SK-N-SH (cell line): ENCODE measurements at regions not wholly inside any gene's neighbourhood (a gene's known extent, or its start where the extent isn't known, plus 50 kb on each side); places are given as distances from the start of the nearest gene placed in this dataset.

ENCODE experiments used
- CTCF ChIP-seq: fragments of 200-600 bp; sonication (generic); IDR thresholded peaks from 2 replicates; pipeline ENCODE4 v1.6.1; 2017; ENCODE audit warnings: antibody characterized with exemption, mild to moderate bottlenecking, moderate library complexity
- EP300 ChIP-seq, 2 experiments: IDR thresholded peaks; 2 replicates each; pipeline versions ENCODE4 v1.4.0 to v1.6.1; 2012; ENCODE audit warnings: borderline replicate concordance in 1 of 2, low read depth in 1 of 2, low read length in 1 of 2
- EZH2phosphoT487 ChIP-seq: fragments of 200-600 bp; sonication (generic); IDR thresholded peaks from 2 replicates; pipeline ENCODE4 v1.6.1; 2017; ENCODE audit warnings: low read depth, mixed run types, mild to moderate bottlenecking, antibody characterized with exemption, moderate library complexity, borderline replicate concordance
- MEF2A ChIP-seq: IDR thresholded peaks from 2 replicates; pipeline ENCODE4 v1.4.0; 2012; ENCODE audit warnings: low read depth, borderline replicate concordance
- NRF1 ChIP-seq: IDR thresholded peaks from 2 replicates; pipeline ENCODE4 v1.6.1; 2012; ENCODE audit warnings: low read depth, mild to moderate bottlenecking, low read length
- POLR2AphosphoS5 ChIP-seq: IDR thresholded peaks from 2 replicates; pipeline ENCODE4 v1.6.1; 2012; ENCODE audit warnings: low read depth, low read length
- RAD21 ChIP-seq: IDR thresholded peaks from 2 replicates; pipeline ENCODE4 v1.6.1; 2012; ENCODE audit warnings: mild to moderate bottlenecking, low read length
- TCF12 ChIP-seq: IDR thresholded peaks from 2 replicates; pipeline ENCODE4 v1.4.0; 2012
- TF ChIP-seq, protein P1 (sequence below): fragments of 150-350 bp; IDR thresholded peaks from 2 replicates; pipeline ENCODE4 v1.6.1; 2017; ENCODE audit warnings: antibody characterized with exemption, low read length, low read depth, borderline replicate concordance
- TF ChIP-seq, protein P2 (sequence below): fragments of 150-350 bp; IDR thresholded peaks from 2 replicates; pipeline ENCODE4 v1.6.1; 2016; ENCODE audit warnings: mild to moderate bottlenecking, low read depth, low read length
- TF ChIP-seq, protein P3 (sequence below): IDR thresholded peaks from 2 replicates; pipeline ENCODE4 v1.6.1; 2012; ENCODE audit warnings: mild to moderate bottlenecking, low read depth, low read length, moderate library complexity

DNA sequence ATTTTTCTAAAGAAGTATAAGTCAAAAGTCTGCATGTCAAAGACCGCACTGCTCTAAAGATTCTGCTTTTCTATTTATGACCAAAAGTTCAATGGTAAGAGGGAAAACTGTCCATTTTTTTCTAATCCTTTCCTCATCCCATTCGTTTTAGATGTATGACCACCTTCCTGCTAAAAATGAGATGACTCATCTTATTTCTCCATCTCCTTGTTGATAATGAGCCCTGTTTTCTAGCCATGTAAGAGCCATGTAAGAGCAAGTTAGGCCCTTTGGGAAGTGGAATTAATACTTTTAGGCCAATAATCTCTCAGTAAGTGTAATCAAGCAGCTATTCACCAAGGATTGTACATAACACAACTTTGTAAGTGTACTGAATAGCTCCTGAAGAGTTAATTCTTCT, 475.6 kb upstream of the B3GALT2 start:
- TF ChIP-seq POLR2AphosphoS5 (no peak), CTCF (no peak), EP300 (IDR thresholded peaks at IDR 0.05; ENCODE audit: borderline replicate concordance in 1 of 2, low read depth in 1 of 2, low read length in 1 of 2) (no peak), RAD21 (no peak), NRF1 (no peak), MEF2A (no peak), EZH2phosphoT487 (no peak), TCF12 (no peak)
- TF ChIP-seq, protein P1, sequence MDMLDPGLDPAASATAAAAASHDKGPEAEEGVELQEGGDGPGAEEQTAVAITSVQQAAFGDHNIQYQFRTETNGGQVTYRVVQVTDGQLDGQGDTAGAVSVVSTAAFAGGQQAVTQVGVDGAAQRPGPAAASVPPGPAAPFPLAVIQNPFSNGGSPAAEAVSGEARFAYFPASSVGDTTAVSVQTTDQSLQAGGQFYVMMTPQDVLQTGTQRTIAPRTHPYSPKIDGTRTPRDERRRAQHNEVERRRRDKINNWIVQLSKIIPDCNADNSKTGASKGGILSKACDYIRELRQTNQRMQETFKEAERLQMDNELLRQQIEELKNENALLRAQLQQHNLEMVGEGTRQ: no peak
- TF ChIP-seq, protein P2, sequence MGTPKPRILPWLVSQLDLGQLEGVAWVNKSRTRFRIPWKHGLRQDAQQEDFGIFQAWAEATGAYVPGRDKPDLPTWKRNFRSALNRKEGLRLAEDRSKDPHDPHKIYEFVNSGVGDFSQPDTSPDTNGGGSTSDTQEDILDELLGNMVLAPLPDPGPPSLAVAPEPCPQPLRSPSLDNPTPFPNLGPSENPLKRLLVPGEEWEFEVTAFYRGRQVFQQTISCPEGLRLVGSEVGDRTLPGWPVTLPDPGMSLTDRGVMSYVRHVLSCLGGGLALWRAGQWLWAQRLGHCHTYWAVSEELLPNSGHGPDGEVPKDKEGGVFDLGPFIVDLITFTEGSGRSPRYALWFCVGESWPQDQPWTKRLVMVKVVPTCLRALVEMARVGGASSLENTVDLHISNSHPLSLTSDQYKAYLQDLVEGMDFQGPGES: no peak
- TF ChIP-seq, protein P3, sequence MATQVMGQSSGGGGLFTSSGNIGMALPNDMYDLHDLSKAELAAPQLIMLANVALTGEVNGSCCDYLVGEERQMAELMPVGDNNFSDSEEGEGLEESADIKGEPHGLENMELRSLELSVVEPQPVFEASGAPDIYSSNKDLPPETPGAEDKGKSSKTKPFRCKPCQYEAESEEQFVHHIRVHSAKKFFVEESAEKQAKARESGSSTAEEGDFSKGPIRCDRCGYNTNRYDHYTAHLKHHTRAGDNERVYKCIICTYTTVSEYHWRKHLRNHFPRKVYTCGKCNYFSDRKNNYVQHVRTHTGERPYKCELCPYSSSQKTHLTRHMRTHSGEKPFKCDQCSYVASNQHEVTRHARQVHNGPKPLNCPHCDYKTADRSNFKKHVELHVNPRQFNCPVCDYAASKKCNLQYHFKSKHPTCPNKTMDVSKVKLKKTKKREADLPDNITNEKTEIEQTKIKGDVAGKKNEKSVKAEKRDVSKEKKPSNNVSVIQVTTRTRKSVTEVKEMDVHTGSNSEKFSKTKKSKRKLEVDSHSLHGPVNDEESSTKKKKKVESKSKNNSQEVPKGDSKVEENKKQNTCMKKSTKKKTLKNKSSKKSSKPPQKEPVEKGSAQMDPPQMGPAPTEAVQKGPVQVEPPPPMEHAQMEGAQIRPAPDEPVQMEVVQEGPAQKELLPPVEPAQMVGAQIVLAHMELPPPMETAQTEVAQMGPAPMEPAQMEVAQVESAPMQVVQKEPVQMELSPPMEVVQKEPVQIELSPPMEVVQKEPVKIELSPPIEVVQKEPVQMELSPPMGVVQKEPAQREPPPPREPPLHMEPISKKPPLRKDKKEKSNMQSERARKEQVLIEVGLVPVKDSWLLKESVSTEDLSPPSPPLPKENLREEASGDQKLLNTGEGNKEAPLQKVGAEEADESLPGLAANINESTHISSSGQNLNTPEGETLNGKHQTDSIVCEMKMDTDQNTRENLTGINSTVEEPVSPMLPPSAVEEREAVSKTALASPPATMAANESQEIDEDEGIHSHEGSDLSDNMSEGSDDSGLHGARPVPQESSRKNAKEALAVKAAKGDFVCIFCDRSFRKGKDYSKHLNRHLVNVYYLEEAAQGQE: no peak
